Kasumi-1 (cell line): ENCODE measurements at regions not wholly inside any gene's neighbourhood (a gene's known extent, or its start where the extent isn't known, plus 50 kb on each side); places are given as distances from the start of the nearest gene placed in this dataset.
"Not testable (repeated sequence)": the region's sequence is repeated elsewhere in the genome, so short reads cannot be mapped to it uniquely, and the experiment has no call there.

ENCODE experiments used
- DNase-seq, 2 experiments: peaks; one replicate each; lab custom pipeline; 2025; lab: John Stamatoyannopoulos, UW

- DNase-seq = no peak
These were observed 325.4 kb downstream of the FOXO1 start for GRCh38 chr13:40341096-40341471.

- DNase-seq = no peak
These were observed 324.9 kb downstream of the FOXO1 start for GRCh38 chr13:40341501-40341900.

- no peak for DNase-seq
These were observed 324.0 kb downstream of the FOXO1 start for GRCh38 chr13:40342461-40342860.

GRCh38 chr13:40342901-40343300 is 323.5 kb downstream of the FOXO1 start:
- no peak for DNase-seq

GRCh38 chr13:40343550-40344269 is 322.7 kb downstream of the FOXO1 start:
- no peak for DNase-seq

GRCh38 chr13:40344270-40345148 is 321.9 kb downstream of the FOXO1 start:
- no peak for DNase-seq

GRCh38 chr13:40345149-40345514 is 321.3 kb downstream of the FOXO1 start:
- DNase-seq = no peak

GRCh38 chr13:40345654-40346372 is 320.6 kb downstream of the FOXO1 start:
- DNase-seq = no peak

GRCh38 chr13:40346592-40346991 is 319.8 kb downstream of the FOXO1 start:
- no peak for DNase-seq

- DNase-seq = no peak
These were observed 318.3 kb downstream of the FOXO1 start for GRCh38 chr13:40348096-40348679.

- DNase-seq = no peak
These were observed 316.0 kb downstream of the FOXO1 start for GRCh38 chr13:40350283-40350992.

- no peak for DNase-seq
These were observed 314.7 kb downstream of the FOXO1 start for GRCh38 chr13:40351537-40352379.

GRCh38 chr13:40352380-40352778 is 314.1 kb downstream of the FOXO1 start:
- DNase-seq = no peak

- no peak for DNase-seq
These were observed 313.5 kb downstream of the FOXO1 start for GRCh38 chr13:40352802-40353562.

GRCh38 chr13:40355126-40355724 is 311.2 kb downstream of the FOXO1 start:
- DNase-seq = no peak

- no peak for DNase-seq
These were observed 310.4 kb downstream of the FOXO1 start for GRCh38 chr13:40356011-40356410.

- not testable (repeated sequence) for DNase-seq
These were observed 310.0 kb downstream of the FOXO1 start for GRCh38 chr13:40356458-40356857.

GRCh38 chr13:40362502-40362901 is 303.9 kb downstream of the FOXO1 start:
- DNase-seq = no peak

GRCh38 chr13:40363653-40364052 is 302.8 kb downstream of the FOXO1 start:
- DNase-seq = no peak

- no peak for DNase-seq
These were observed 300.3 kb downstream of the FOXO1 start for GRCh38 chr13:40366119-40366518.
